Smooth muscle cell (in vitro differentiated cells): ENCODE measurements at regions not wholly inside any gene's neighbourhood (a gene's known extent, or its start where the extent isn't known, plus 50 kb on each side); places are given as distances from the start of the nearest gene placed in this dataset.

Source experiments
- DNase-seq: peaks from one replicate; lab custom pipeline; 2025; ENCODE audit not compliant: unreplicated experiment; lab: John Stamatoyannopoulos, UW
- H2AFZ ChIP-seq: fragments of 200-600 bp; sonication (generic); 2 replicates; pipeline ENCODE4 v1.6.0; 2016; ENCODE audit warnings: antibody characterized with exemption, low read depth, mild to moderate bottlenecking
- H3F3A ChIP-seq: fragments of 200-600 bp; sonication (generic); 2 replicates; pipeline ENCODE4 v1.6.0; 2017; ENCODE audit warnings: antibody characterized with exemption, low read depth
- H3K27ac ChIP-seq: fragments of 200-600 bp; sonication (generic); 2 replicates; pipeline ENCODE4 v1.5.1; 2016; ENCODE audit warnings: low read depth, mild to moderate bottlenecking
- H3K27me3 ChIP-seq: fragments of 200-600 bp; sonication (generic); 2 replicates; pipeline ENCODE4 v1.6.1; 2016; ENCODE audit warnings: low read depth, mild to moderate bottlenecking
- H3K36me3 ChIP-seq: fragments of 200-600 bp; sonication (generic); 2 replicates; pipeline ENCODE4 v1.5.1; 2016; ENCODE audit warnings: low read depth
- H3K4me1 ChIP-seq: fragments of 200-600 bp; sonication (generic); 2 replicates; pipeline ENCODE4 v1.5.1; 2016; ENCODE audit warnings: low read depth
- H3K4me2 ChIP-seq: fragments of 200-600 bp; sonication (generic); 2 replicates; pipeline ENCODE4 v1.6.0; 2016; ENCODE audit warnings: mild to moderate bottlenecking
- H3K4me3 ChIP-seq: fragments of 200-600 bp; sonication (generic); 2 replicates; pipeline ENCODE4 v1.5.1; 2016; ENCODE audit warnings: mild to moderate bottlenecking
- H3K79me2 ChIP-seq: fragments of 200-600 bp; sonication (generic); 2 replicates; pipeline ENCODE4 v1.6.0; 2016; ENCODE audit warnings: low read depth, mild to moderate bottlenecking
- H3K9ac ChIP-seq: fragments of 200-600 bp; sonication (generic); 2 replicates; pipeline ENCODE4 v1.6.0; 2016; ENCODE audit warnings: low read depth
- H3K9me3 ChIP-seq: fragments of 200-600 bp; sonication (generic); replicated peaks from 2 replicates; pipeline ENCODE4 v1.5.1; 2016; ENCODE audit warnings: low read depth
- H4K20me1 ChIP-seq: fragments of 200-600 bp; sonication (generic); 2 replicates; pipeline ENCODE4 v1.6.0; 2016; ENCODE audit warnings: low read depth
- WGBS: methylation state at CpG from one replicate; pipeline ENCODE4 v1.1.7; 2016; ENCODE audit warnings: low lambda C conversion rate; 5-methylcytosine and 5-hydroxymethylcytosine counted together
- TF ChIP-seq, protein P1 (sequence below): fragments of 200-600 bp; sonication (generic); IDR thresholded peaks from 2 replicates; pipeline ENCODE4 v1.5.1; 2017; ENCODE audit warnings: borderline replicate concordance, mild to moderate bottlenecking, antibody characterized with exemption; ENCODE audit not compliant: insufficient read depth, poor library complexity, severe bottlenecking

DNA sequence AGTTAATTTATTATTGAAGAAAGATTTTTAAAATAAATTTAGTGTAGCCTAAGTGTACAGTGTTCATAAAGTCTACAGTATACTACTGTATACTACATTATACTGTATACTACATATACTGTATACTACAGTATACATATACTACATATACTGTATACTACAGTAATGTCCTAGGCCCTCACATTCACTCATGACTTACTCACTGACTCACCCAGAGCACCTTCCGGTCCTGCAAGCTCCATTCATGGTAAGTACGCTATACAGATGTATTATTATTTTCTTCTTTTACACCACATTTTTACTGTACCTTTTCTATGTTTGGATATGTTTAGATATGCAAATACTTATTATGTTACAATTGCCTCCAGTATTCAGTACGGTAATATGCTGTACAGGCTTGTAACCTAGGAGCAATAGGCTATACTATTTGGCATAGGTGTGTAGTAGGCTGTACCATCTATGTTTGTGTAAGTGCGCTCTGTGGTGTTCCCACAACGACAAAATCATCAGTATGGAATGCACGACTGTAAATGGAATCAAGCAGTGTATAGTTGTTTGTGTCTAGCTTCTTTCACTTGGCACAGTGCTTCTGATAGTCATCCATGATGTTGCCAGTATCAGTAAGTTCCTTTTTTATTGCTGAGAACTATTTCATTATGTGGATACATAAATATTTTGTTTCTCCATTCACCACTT, 245.7 kb downstream of the MTX2 start:
- H3K79me2 ChIP-seq, result no peaks in the 10 kb centered on the region
- no peaks in the 10 kb centered on the region for H3K27me3 ChIP-seq
- H3K36me3 ChIP-seq, result no peaks in the 10 kb centered on the region
- H3K4me1 ChIP-seq, result no peaks in the 10 kb centered on the region
- H3K9me3 ChIP-seq, result no peaks in the 10 kb centered on the region
- no peaks in the 10 kb centered on the region for H4K20me1 ChIP-seq
- H3F3A ChIP-seq, result no peaks in the 10 kb centered on the region
- TF ChIP-seq, protein P1, sequence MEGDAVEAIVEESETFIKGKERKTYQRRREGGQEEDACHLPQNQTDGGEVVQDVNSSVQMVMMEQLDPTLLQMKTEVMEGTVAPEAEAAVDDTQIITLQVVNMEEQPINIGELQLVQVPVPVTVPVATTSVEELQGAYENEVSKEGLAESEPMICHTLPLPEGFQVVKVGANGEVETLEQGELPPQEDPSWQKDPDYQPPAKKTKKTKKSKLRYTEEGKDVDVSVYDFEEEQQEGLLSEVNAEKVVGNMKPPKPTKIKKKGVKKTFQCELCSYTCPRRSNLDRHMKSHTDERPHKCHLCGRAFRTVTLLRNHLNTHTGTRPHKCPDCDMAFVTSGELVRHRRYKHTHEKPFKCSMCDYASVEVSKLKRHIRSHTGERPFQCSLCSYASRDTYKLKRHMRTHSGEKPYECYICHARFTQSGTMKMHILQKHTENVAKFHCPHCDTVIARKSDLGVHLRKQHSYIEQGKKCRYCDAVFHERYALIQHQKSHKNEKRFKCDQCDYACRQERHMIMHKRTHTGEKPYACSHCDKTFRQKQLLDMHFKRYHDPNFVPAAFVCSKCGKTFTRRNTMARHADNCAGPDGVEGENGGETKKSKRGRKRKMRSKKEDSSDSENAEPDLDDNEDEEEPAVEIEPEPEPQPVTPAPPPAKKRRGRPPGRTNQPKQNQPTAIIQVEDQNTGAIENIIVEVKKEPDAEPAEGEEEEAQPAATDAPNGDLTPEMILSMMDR, result no peak
- no peak overlapping the region for H3K27ac ChIP-seq
- H3K4me2 ChIP-seq, result no peak overlapping the region
- no peak for DNase-seq
- H3K9ac ChIP-seq, result no peak overlapping the region
- WGBS, result 72% methylated on average over 6 of the region's 6 CpGs
- H2AFZ ChIP-seq, result no peak overlapping the region
- H3K4me3 ChIP-seq, result no peak overlapping the region

DNA sequence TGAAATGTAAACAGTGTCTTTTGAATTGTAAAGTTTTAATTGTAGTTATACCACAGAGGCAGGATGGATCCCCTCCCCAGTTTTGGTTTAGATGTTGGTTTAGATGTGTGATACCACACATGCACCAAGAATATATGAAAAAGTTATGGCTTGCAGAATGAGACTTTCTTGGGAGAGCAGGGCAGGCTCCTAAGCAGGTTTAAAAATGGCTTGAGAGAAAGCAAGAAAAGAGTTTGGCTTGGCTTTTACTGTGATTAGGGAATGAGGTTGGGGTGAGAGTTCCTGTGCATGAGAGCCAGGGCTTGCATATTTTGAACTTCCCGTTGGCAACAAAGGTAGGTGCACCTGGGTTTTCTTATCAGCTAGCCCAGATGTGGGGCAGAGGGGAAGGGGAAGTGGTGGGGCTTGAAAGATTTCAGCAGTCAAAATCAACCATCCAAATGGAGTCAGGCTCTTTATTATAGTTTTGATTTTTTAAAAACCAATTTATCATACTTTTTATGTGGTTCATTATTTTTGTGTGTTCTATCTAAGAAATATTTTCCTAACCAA, 246.9 kb downstream of the MTX2 start:
- DNase-seq, result no peak
- Histone ChIP-seq H3K36me3 (no peaks in the 10 kb centered on the region), H3F3A (no peaks in the 10 kb centered on the region), H3K9me3 (no peaks in the 10 kb centered on the region), H3K27ac (no peak overlapping the region), H4K20me1 (no peaks in the 10 kb centered on the region), H3K27me3 (no peaks in the 10 kb centered on the region), H3K79me2 (no peaks in the 10 kb centered on the region), H2AFZ (no peak overlapping the region), H3K4me3 (no peak overlapping the region), H3K9ac (no peak overlapping the region), H3K4me2 (no peak overlapping the region), H3K4me1 (no peaks in the 10 kb centered on the region)
- TF ChIP-seq, protein P1, result no peak
- 64% methylated on average over 1 of the region's 1 CpG for WGBS

DNA sequence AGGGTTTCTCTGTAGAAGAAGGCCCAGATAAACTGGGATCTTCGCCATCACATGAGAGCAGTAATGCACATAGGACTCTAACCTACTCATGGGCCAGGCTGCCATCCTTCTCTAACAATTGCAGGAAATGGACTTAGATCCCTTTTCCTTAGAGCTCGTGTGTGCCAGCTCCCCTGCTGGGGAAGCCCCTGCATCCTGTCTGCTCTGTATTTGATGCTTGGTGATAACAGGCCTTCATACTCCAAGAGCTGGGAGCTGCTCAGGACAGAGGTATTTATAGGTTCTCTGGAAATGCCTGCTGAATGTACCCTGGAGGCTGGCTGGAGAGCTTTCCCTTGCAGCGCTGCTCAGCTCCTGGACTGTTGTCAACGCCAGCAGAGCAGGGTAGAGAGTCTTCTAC, 249.6 kb downstream of the MTX2 start:
- no peaks in the 10 kb centered on the region for H3K79me2 ChIP-seq
- no peak for DNase-seq
- H4K20me1 ChIP-seq, result no peaks in the 10 kb centered on the region
- no peak overlapping the region for H3K4me2 ChIP-seq
- H3K36me3 ChIP-seq, result no peaks in the 10 kb centered on the region
- TF ChIP-seq, protein P1, result no peak
- H3F3A ChIP-seq, result no peaks in the 10 kb centered on the region
- H3K27ac ChIP-seq, result no peak overlapping the region
- H3K9me3 ChIP-seq, result no peaks in the 10 kb centered on the region
- H3K27me3 ChIP-seq, result no peaks in the 10 kb centered on the region
- 46% methylated on average over 4 of the region's 4 CpGs for WGBS
- H3K4me1 ChIP-seq, result no peaks in the 10 kb centered on the region
- no peak overlapping the region for H3K9ac ChIP-seq
- H3K4me3 ChIP-seq, result no peak overlapping the region
- H2AFZ ChIP-seq, result no peak overlapping the region
